ENCODE measurements at regions not wholly inside any gene's neighbourhood (a gene's known extent, or its start where the extent isn't known, plus 50 kb on each side); places are given as distances from the start of the nearest gene placed in this dataset.

GRCh38 chr18:45398448-45398847 is 216.8 kb upstream of the SLC14A2 start:
- Mint-ChIP-seq H3K4me3 (ENCODE audit: unreplicated experiment) (no peak overlapping the region), H3K9me3 (ENCODE audit: low read depth) (peaks cover 4% of the 10 kb centered on the region), H3K36me3 (ENCODE audit: low read depth) (no peaks in the 10 kb centered on the region), H3K4me1 (ENCODE audit: low read depth) (no peaks in the 10 kb centered on the region), H3K27me3 (ENCODE audit: low read depth) (peaks cover 2% of the 10 kb centered on the region), H3K27ac (ENCODE audit: unreplicated experiment) (no peak overlapping the region)
- DNase-seq (ENCODE audit: low spot score) = no peak
- TF ChIP-seq CTCF (IDR thresholded peaks at IDR 0.05) = no peak

GRCh38 chr18:45399146-45399545 is 216.1 kb upstream of the SLC14A2 start:
- Mint-ChIP-seq H3K36me3 (ENCODE audit: low read depth) (no peaks in the 10 kb centered on the region), H3K27ac (ENCODE audit: unreplicated experiment) (no peak overlapping the region), H3K4me1 (ENCODE audit: low read depth) (no peaks in the 10 kb centered on the region), H3K27me3 (ENCODE audit: low read depth) (peaks cover 2% of the 10 kb centered on the region), H3K9me3 (ENCODE audit: low read depth) (peaks cover 4% of the 10 kb centered on the region), H3K4me3 (ENCODE audit: unreplicated experiment) (no peak overlapping the region)
- TF ChIP-seq CTCF (IDR thresholded peaks at IDR 0.05) = no peak
- DNase-seq (ENCODE audit: low spot score) = no peak

- no peak for DNase-seq (ENCODE audit: low spot score)
- no peak for TF ChIP-seq CTCF (IDR thresholded peaks at IDR 0.05)
- H3K4me1 Mint-ChIP-seq (ENCODE audit: low read depth) = no peaks in the 10 kb centered on the region
- H3K27me3 Mint-ChIP-seq (ENCODE audit: low read depth) = peaks cover 2% of the 10 kb centered on the region
- H3K27ac Mint-ChIP-seq (ENCODE audit: unreplicated experiment) = no peak overlapping the region
- H3K9me3 Mint-ChIP-seq (ENCODE audit: low read depth) = peaks cover 4% of the 10 kb centered on the region
- no peak overlapping the region for H3K4me3 Mint-ChIP-seq (ENCODE audit: unreplicated experiment)
- H3K36me3 Mint-ChIP-seq (ENCODE audit: low read depth) = no peaks in the 10 kb centered on the region
Measured at GRCh38 chr18:45399643-45400042, 215.6 kb upstream of the SLC14A2 start.

- Mint-ChIP-seq H3K27ac (ENCODE audit: unreplicated experiment) (no peak overlapping the region), H3K9me3 (ENCODE audit: low read depth) (peaks cover 12% of the 10 kb centered on the region), H3K4me1 (ENCODE audit: low read depth) (no peaks in the 10 kb centered on the region), H3K36me3 (ENCODE audit: low read depth) (peaks cover 2% of the 10 kb centered on the region), H3K27me3 (ENCODE audit: low read depth) (no peaks in the 10 kb centered on the region), H3K4me3 (ENCODE audit: unreplicated experiment) (no peak overlapping the region)
- TF ChIP-seq CTCF (IDR thresholded peaks at IDR 0.05) = no peak
- DNase-seq (ENCODE audit: low spot score) = no peak
Measured at GRCh38 chr18:45402485-45403056, 212.7 kb upstream of the SLC14A2 start.

- Mint-ChIP-seq H3K4me1 (ENCODE audit: low read depth) (no peaks in the 10 kb centered on the region), H3K27me3 (ENCODE audit: low read depth) (no peaks in the 10 kb centered on the region), H3K36me3 (ENCODE audit: low read depth) (peaks cover 2% of the 10 kb centered on the region), H3K9me3 (ENCODE audit: low read depth) (peaks cover 11% of the 10 kb centered on the region), H3K27ac (ENCODE audit: unreplicated experiment) (no peak overlapping the region), H3K4me3 (ENCODE audit: unreplicated experiment) (no peak overlapping the region)
- no peak for DNase-seq (ENCODE audit: low spot score)
- TF ChIP-seq CTCF (IDR thresholded peaks at IDR 0.05) = no peak
Measured at GRCh38 chr18:45403341-45404049, 211.8 kb upstream of the SLC14A2 start.
